H9 (cell line): ENCODE measurements at regions not wholly inside any gene's neighbourhood (a gene's known extent, or its start where the extent isn't known, plus 50 kb on each side); places are given as distances from the start of the nearest gene placed in this dataset.

Experiments used
- DNase-seq: peaks from one replicate; pipeline ENCODE4 v3.0.0-alpha.2; 2017
- H2AFZ ChIP-seq: one replicate; pipeline ENCODE4 v1.6.1; 2013; ENCODE audit warnings: mild to moderate bottlenecking, low read length, control low read depth, moderate library complexity
- H2AK5ac ChIP-seq: 2 replicates; pipeline ENCODE4 v1.6.1; 2013; ENCODE audit warnings: low read length, control low read depth, mixed read lengths; ENCODE audit not compliant: insufficient read length
- H2BK120ac ChIP-seq: one replicate; pipeline ENCODE4 v1.6.1; 2013; ENCODE audit warnings: low read depth, mild to moderate bottlenecking, low read length, control low read depth, inconsistent platforms; ENCODE audit not compliant: poor library complexity, severe bottlenecking
- H2BK12ac ChIP-seq: 2 replicates; pipeline ENCODE4 v1.6.1; 2013; ENCODE audit warnings: low read length, control low read depth, mixed read lengths, low read depth; ENCODE audit not compliant: insufficient read length
- H2BK15ac ChIP-seq: 2 replicates; pipeline ENCODE4 v1.6.1; 2013; ENCODE audit warnings: low read depth, low read length, control low read depth
- H2BK20ac ChIP-seq: one replicate; pipeline ENCODE4 v1.6.1; 2013; ENCODE audit warnings: low read depth, mild to moderate bottlenecking, low read length, control low read depth, inconsistent platforms; ENCODE audit not compliant: poor library complexity, severe bottlenecking
- H2BK5ac ChIP-seq: 2 replicates; pipeline ENCODE4 v1.6.1; 2013; ENCODE audit warnings: low read length, control low read depth, mixed read lengths; ENCODE audit not compliant: insufficient read length
- H3K14ac ChIP-seq: 2 replicates; pipeline ENCODE4 v1.6.1; 2013; ENCODE audit warnings: low read length, control low read depth; ENCODE audit not compliant: insufficient read depth
- H3K18ac ChIP-seq: 2 replicates; pipeline ENCODE4 v1.6.1; 2013; ENCODE audit warnings: low read depth, mild to moderate bottlenecking, mixed read lengths, low read length, control low read depth; ENCODE audit not compliant: insufficient read length
- H3K23ac ChIP-seq: 2 replicates; pipeline ENCODE4 v1.6.1; 2013; ENCODE audit warnings: low read length, control low read depth, mixed read lengths, low read depth; ENCODE audit not compliant: insufficient read length
- H3K23me2 ChIP-seq: 2 replicates; pipeline ENCODE4 v1.6.1; 2013; ENCODE audit warnings: low read depth, mild to moderate bottlenecking, mixed read lengths, low read length, control low read depth; ENCODE audit not compliant: insufficient read length, poor library complexity, severe bottlenecking
- H3K27ac ChIP-seq: 2 replicates; pipeline ENCODE4 v1.5.1; 2013; ENCODE audit warnings: low read length, control low read depth, mixed read lengths, low read depth; ENCODE audit not compliant: insufficient read length
- H3K27me3 ChIP-seq: 2 replicates; pipeline ENCODE4 v1.6.1; 2013; ENCODE audit warnings: low read length, control low read depth, inconsistent platforms; ENCODE audit not compliant: insufficient read depth
- H3K4ac ChIP-seq: 2 replicates; pipeline ENCODE4 v1.6.1; 2013; ENCODE audit warnings: low read depth, mild to moderate bottlenecking, control low read depth, inconsistent platforms, low read length, moderate library complexity
- H3K4me1 ChIP-seq: 2 replicates; pipeline ENCODE4 v1.6.1; 2013; ENCODE audit warnings: low read length, control low read depth, inconsistent platforms; ENCODE audit not compliant: insufficient read depth
- H3K4me2 ChIP-seq: 2 replicates; pipeline ENCODE4 v1.6.1; 2013; ENCODE audit warnings: low read length, control low read depth, mixed read lengths; ENCODE audit not compliant: insufficient read length, insufficient read depth
- H3K56ac ChIP-seq: 2 replicates; pipeline ENCODE4 v1.6.1; 2013; ENCODE audit warnings: low read depth, mild to moderate bottlenecking, mixed read lengths, low read length, control low read depth; ENCODE audit not compliant: insufficient read length
- H3K79me1 ChIP-seq: 2 replicates; pipeline ENCODE4 v1.6.1; 2013; ENCODE audit warnings: low read depth, mild to moderate bottlenecking, moderate library complexity, low read length, control low read depth, inconsistent platforms; ENCODE audit not compliant: insufficient read depth, poor library complexity, severe bottlenecking
- H3K79me2 ChIP-seq: 2 replicates; pipeline ENCODE4 v1.6.1; 2013; ENCODE audit warnings: low read length, control low read depth, inconsistent platforms; ENCODE audit not compliant: insufficient read depth
- H3K9ac ChIP-seq: 2 replicates; pipeline ENCODE4 v1.6.1; 2013; ENCODE audit warnings: low read length, control low read depth, mixed read lengths; ENCODE audit not compliant: insufficient read length; ENCODE audit errors: extremely low read depth
- H3K9me3 ChIP-seq: one replicate; pipeline ENCODE4 v1.6.1; 2013; ENCODE audit warnings: low read depth, low read length, inconsistent platforms; ENCODE audit not compliant: control insufficient read depth
- H3T11ph ChIP-seq: one replicate; pipeline ENCODE4 v1.6.1; 2013; ENCODE audit warnings: mild to moderate bottlenecking, low read length, control low read depth, inconsistent platforms
- H4K20me1 ChIP-seq: one replicate; pipeline ENCODE4 v1.6.1; 2013; ENCODE audit not compliant: control insufficient read depth, insufficient read length, insufficient read depth
- H4K5ac ChIP-seq: 2 replicates; pipeline ENCODE4 v1.6.1; 2013; ENCODE audit warnings: low read depth, mild to moderate bottlenecking, mixed read lengths, low read length, control low read depth; ENCODE audit not compliant: insufficient read length
- H4K8ac ChIP-seq: replicated peaks from 2 replicates; pipeline ENCODE4 v1.6.1; 2013; ENCODE audit warnings: low read length, control low read depth, mixed read lengths, low read depth; ENCODE audit not compliant: insufficient read length
- H4K91ac ChIP-seq: 2 replicates; pipeline ENCODE4 v1.6.1; 2013; ENCODE audit warnings: low read depth, mild to moderate bottlenecking, moderate library complexity, mixed read lengths, low read length, control low read depth; ENCODE audit not compliant: insufficient read length
- H3K27ac Mint-ChIP-seq, 3 experiments: 2 replicates in 2 of 3; 3 replicates in 1 of 3; pipeline ENCODE4 v1.8.0; 2020 to 2021; ENCODE audit warnings: mixed read lengths in 3 of 3, mild to moderate bottlenecking in 1 of 3, moderate library complexity in 1 of 3
- H3K27me3 Mint-ChIP-seq: 2 replicates; pipeline ENCODE4 v1.8.0; 2021; ENCODE audit warnings: low read depth, mild to moderate bottlenecking, moderate library complexity, mixed read lengths
- H3K36me3 Mint-ChIP-seq, 3 experiments: 2 replicates in 2 of 3; 3 replicates in 1 of 3; pipeline ENCODE4 v1.8.0; 2020 to 2021; ENCODE audit warnings: low read depth in 3 of 3, mixed read lengths in 3 of 3; ENCODE audit not compliant: insufficient read depth in 1 of 3
- H3K4me1 Mint-ChIP-seq, 2 experiments: 2 replicates each; pipeline ENCODE4 v1.8.0; 2020; ENCODE audit warnings: mixed read lengths in 2 of 2
- H3K4me3 Mint-ChIP-seq, 2 experiments: 2 replicates in 1 of 2; 3 replicates in 1 of 2; pipeline ENCODE4 v1.8.0; 2020 to 2021; ENCODE audit warnings: mild to moderate bottlenecking in 2 of 2, mixed read lengths in 2 of 2, moderate library complexity in 1 of 2
- H3K9me3 Mint-ChIP-seq, 2 experiments: 2 replicates in 1 of 2; 3 replicates in 1 of 2; pipeline ENCODE4 v1.8.0; 2020; ENCODE audit warnings: mild to moderate bottlenecking in 2 of 2, mixed read lengths in 2 of 2, moderate library complexity in 1 of 2
- CTCF ChIP-seq: fragments of 200-600 bp; sonication (generic); conservative IDR thresholded peaks from 3 replicates; pipeline ENCODE4 v1.8.0; 2021; ENCODE audit warnings: antibody characterized with exemption, mild to moderate bottlenecking
- WGBS: extraction: QIAGEN DNeasy Blood & Tissue Kit; methylation state at CpG from one replicate; pipeline ENCODE4 v1.1.7; 2013; ENCODE audit warnings: missing lambda C conversion rate, low lambda C conversion rate, mixed read lengths; ENCODE audit not compliant: insufficient read length; ENCODE audit errors: extremely low coverage; 5-methylcytosine and 5-hydroxymethylcytosine counted together

GRCh38 chr9:111113712-111114111 lies 75.4 kb upstream of the LPAR1 start:
- WGBS = no CpG with 5 or more reads among the region's 2 CpGs

More at GRCh38 chr9:111113712-111114111, 75.4 kb upstream of the LPAR1 start:
- no peaks in the 10 kb centered on the region; a peak in 2 of 5 replicates for H3K9me3 Mint-ChIP-seq
- Histone ChIP-seq H2BK15ac (no peak overlapping the region), H3K18ac (no peak overlapping the region), H3K4me2 (no peak overlapping the region), H2BK120ac (no peak overlapping the region), H4K20me1 (no peaks in the 10 kb centered on the region), H3K4me1 (no peaks in the 10 kb centered on the region), H3K4ac (no peak overlapping the region), H4K5ac (no peak overlapping the region), H3K27me3 (no peaks in the 10 kb centered on the region), H3K23me2 (no peaks in the 10 kb centered on the region), H2AFZ (no peak overlapping the region), H2AK5ac (no peak overlapping the region), H4K8ac (no peak overlapping the region), H2BK5ac (no peak overlapping the region), H3K79me1 (no peaks in the 10 kb centered on the region), H3K27ac (no peak overlapping the region), H4K91ac (no peak overlapping the region), H3K9me3 (no peaks in the 10 kb centered on the region), H2BK12ac (no peak overlapping the region), H3K79me2 (no peaks in the 10 kb centered on the region), H3K23ac (no peak overlapping the region), H2BK20ac (no peak overlapping the region), H3K56ac (no peak overlapping the region), H3K14ac (no peak overlapping the region), H3K9ac (no peak overlapping the region), H3T11ph (no peak overlapping the region)
- H3K36me3 Mint-ChIP-seq = no peaks in the 10 kb centered on the region; a peak in 1 of 7 replicates
- no peak for TF ChIP-seq CTCF
- H3K27ac Mint-ChIP-seq = no peak overlapping the region
- H3K4me1 Mint-ChIP-seq = peaks cover under 1 to 3% of the 10 kb centered on the region in 2 experiments; a peak in 3 of 4 replicates
- H3K27me3 Mint-ChIP-seq = no peaks in the 10 kb centered on the region; the same call in 1 of the 2 replicates
- no peak overlapping the region for H3K4me3 Mint-ChIP-seq
- no peak for DNase-seq
